ENCODE measurements at regions not wholly inside any gene's neighbourhood (a gene's known extent, or its start where the extent isn't known, plus 50 kb on each side); places are given as distances from the start of the nearest gene placed in this dataset.

DNA sequence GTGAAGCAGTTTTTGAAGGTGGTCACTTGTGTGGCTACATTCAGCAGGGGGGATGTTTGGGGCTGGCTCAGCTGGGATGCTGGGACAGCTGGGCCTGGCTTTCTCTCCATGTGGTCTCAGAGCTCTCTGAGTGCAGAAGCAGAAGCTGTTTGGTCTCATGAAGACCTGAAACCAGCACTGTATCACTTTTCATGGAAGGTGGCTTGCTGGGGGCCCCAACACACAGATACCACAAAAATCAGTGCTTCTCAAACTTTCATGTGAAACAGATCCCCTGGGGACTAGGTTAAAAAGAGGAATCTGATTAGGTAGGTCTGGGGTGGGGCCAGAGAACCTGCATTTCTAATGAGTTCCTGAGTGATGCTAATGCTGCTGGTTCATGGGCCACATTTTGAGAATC is 347.3 kb downstream of the DHX35 start:
- no peak for TF ChIP-seq CTCF (IDR thresholded peaks at IDR 0.05; ENCODE audit: low read depth, low read length, poor library complexity, severe bottlenecking)
- TF ChIP-seq EZH2phosphoT487 (IDR thresholded peaks at IDR 0.05; ENCODE audit: borderline replicate concordance, low read length) = no peak

Measured in DOHH2 (cell line).